GM21529 (cell line): ENCODE measurements at regions not wholly inside any gene's neighbourhood (a gene's known extent, or its start where the extent isn't known, plus 50 kb on each side); places are given as distances from the start of the nearest gene placed in this dataset.
"Not testable (repeated sequence)": the region's sequence is repeated elsewhere in the genome, so short reads cannot be mapped to it uniquely, and the experiment has no call there.

ENCODE experiments used
- ATAC-seq: cut with Tn5 transposase; IDR thresholded peaks from one replicate; pipeline ENCODE4 v1.9.1; 2021; ENCODE audit not compliant: unreplicated experiment

DNA sequence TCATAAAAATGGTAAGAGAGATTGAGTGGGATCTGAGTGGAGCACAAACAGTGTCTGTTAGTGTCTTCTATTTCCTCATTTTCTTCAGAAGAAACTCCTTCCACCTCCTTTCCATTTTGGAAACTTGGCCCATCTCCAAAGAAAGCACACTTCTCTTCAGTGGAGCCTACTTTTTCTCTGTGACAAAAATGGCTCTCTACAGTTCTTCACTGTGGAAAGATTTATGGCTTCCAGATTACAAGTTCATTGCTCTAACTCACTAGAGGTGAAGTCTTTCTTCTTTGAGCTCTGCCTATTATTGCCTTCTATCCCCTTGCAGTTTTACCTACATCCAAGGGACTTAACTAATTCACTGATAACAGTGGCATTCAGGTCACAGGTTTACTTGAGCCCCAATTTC lies 325.8 kb downstream of the ANTXR2 start:
- ATAC-seq, result no peak

- no peak for ATAC-seq
Measured at GRCh38 chr4:79743014-79743413, 330.0 kb downstream of the ANTXR2 start.

- no peak for ATAC-seq
Measured at GRCh38 chr4:79739912-79740311, 331.9 kb upstream of the GK2 start.

DNA sequence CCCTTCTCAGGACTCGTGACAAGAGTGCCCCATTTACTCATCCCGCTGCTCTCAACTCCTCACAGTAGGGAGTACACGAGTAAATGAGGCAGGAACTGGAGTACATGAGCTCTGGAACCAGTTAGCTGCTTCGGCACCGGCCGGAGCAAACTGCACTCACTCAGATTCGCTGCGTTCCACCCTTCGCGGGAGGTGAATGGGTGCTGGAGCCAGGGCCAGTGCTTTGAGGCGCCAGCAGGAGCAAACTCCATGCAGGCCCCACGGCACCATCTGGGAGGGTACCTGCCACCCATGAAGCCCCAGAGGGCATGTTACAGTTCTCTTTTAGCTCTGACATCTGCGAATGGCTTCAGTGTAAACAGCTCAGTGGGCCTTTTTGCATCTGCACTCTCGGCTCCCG lies 315.5 kb upstream of the GK2 start:
- ATAC-seq, result no peak

- ATAC-seq, result no peak
Measured at GRCh38 chr4:79700356-79700755, 292.3 kb upstream of the GK2 start.

DNA sequence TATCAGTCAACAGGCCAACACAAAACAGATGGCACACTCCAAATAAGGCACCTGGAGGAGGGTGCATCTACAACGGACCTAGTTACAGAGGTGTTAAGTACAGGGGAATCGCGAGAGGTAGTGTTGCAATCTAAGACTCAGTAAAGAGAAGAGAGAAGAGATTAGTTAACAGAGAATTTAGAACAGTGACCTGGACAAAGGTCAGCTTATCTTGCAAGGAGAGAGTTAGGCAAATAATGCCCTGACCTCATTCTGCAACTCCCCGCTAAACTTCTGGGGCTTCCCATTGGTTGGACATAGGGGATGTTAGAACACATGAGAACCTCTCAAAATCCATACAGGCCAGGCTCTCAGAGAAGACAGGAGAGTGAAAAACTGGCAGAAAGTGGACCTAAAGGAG lies 289.4 kb upstream of the GK2 start:
- ATAC-seq, result no peak

GRCh38 chr4:79696534-79696933 lies 288.5 kb upstream of the GK2 start:
- not testable (repeated sequence) for ATAC-seq

- ATAC-seq, result no peak
Measured at GRCh38 chr4:79695848-79696247, 287.8 kb upstream of the GK2 start.

GRCh38 chr4:79689740-79690139 lies 281.7 kb upstream of the GK2 start:
- no peak for ATAC-seq

- ATAC-seq, result no peak
Measured at GRCh38 chr4:79688691-79689090, 280.7 kb upstream of the GK2 start.

- no peak for ATAC-seq
Measured at GRCh38 chr4:79687006-79687405, 279.0 kb upstream of the GK2 start.

- no peak for ATAC-seq
Measured at GRCh38 chr4:79685542-79685941, 277.5 kb upstream of the GK2 start.

GRCh38 chr4:79684516-79684915 lies 276.5 kb upstream of the GK2 start:
- ATAC-seq, result no peak

DNA sequence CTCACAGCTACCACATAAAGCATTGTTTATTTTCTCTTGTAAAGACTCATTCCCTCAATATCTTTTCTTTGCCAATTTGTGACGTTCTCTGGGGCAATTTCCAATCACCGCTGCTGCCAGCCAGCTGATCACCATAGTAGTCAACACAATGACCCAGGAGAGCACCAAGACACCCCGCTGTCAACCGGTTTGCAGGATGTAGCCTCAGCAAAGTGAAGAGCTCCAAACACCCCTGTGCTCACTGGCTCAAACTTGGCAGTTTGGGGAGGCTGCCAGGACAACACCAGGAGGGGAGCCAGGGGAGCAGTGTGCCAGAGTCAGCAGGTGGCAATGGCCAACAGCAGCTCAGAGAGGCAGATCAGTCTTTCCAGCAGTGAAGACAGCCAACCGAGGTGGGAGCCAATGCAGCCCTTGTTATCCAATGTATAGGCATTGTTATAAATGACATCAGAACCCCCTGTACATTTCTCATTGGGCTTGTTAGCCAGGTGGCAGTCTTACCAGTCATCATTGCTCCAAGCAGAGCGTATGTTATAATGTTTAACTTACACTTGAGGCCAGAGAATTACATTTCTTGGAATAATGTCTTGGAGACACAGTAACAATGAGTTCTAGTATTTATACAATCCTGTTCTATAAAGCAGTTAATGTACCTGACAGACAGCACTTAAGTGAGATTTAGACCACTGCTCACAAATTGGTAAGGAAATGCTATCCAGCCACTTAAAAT lies 274.9 kb upstream of the GK2 start:
- no peak for ATAC-seq

- ATAC-seq, result no peak
Measured at GRCh38 chr4:79682161-79682560, 274.1 kb upstream of the GK2 start.

DNA sequence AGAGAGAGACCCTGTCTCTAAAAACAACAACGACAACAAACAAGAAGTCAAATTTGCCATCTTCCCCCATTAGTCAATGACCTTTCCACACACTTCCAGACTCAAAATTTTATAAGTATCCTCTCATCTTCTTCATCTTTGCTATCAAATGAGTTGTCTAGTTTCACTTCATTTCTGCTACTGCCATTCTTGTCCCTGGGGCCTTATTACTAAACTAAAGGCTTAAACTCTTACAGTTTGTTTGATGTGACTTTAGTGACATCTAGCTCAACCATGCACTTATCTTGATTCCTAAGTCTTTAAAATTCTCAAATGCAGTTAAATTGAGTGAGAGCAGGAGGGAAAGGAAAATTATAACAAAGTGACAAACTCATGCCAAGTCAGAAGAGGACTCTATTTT lies 271.8 kb upstream of the GK2 start:
- ATAC-seq, result no peak

- ATAC-seq, result no peak
Measured at GRCh38 chr4:79678472-79679202, 270.6 kb upstream of the GK2 start.

- no peak for ATAC-seq
Measured at GRCh38 chr4:79676705-79677104, 268.7 kb upstream of the GK2 start.

DNA sequence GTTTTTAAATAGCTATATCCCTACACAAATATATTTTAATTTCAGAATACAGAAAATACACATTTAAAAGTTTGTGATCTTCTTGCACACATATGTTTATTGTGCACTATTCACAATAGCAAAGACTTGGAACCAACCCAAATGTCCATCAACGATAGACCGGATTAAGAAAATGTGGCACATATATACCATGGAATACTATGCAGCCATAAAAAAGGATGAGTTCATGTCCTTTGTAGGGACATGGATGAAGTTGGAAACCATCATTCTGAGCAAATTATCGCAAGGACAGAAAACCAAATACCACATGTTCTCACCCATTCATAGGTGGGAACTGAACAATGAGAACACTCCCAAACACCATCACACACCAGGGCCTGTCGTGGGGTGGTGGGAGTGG lies 266.9 kb upstream of the GK2 start:
- not testable (repeated sequence) for ATAC-seq

DNA sequence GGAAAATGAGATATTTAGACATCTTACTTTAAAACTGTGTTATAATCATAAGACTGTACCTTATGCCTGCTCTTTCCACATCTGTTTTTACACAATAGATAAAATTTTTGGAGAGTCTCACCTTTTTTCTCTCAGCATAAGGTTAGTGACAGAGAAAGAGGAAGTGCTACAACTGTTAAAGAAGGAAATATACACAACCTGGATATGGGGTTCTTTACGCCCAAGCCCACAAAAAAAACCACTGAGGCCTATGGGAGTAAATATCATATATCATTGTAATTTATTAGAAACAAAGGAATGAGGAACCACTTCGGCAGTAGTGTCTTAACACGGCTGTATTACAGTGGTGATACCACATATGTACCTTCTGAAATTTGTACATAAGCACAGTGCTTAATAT lies 265.9 kb upstream of the GK2 start:
- no peak for ATAC-seq

- no peak for ATAC-seq
Measured at GRCh38 chr4:79673377-79673776, 265.3 kb upstream of the GK2 start.

- ATAC-seq, result no peak
Measured at GRCh38 chr4:79666875-79667274, 258.8 kb upstream of the GK2 start.

GRCh38 chr4:79666112-79666511 lies 258.1 kb upstream of the GK2 start:
- ATAC-seq, result no peak
